ENCODE measurements at regions not wholly inside any gene's neighbourhood (a gene's known extent, or its start where the extent isn't known, plus 50 kb on each side); places are given as distances from the start of the nearest gene placed in this dataset.

- H3K9me3 ChIP-seq = peaks cover 16 to 17% of the 10 kb centered on the region in 2 donors
- no peak for DNase-seq (ENCODE audit: low spot score in 2 of 2)
These were observed 1440.7 kb upstream of the ZEB2 start for GRCh38 chr2:145960479-145961163.

GRCh38 chr2:145958611-145959010 is 1438.7 kb upstream of the ZEB2 start:
- TF ChIP-seq POLR2A (IDR thresholded peaks at IDR 0.05) = no peak
- TF ChIP-seq POLR2AphosphoS5 (IDR thresholded peaks at IDR 0.05) = no peak
- no peak for TF ChIP-seq CTCF (IDR thresholded peaks at IDR 0.05)
- Histone ChIP-seq H3K4me3 (no peak overlapping the region), H3K4me1 (no peaks in the 10 kb centered on the region), H3K27ac (no peak overlapping the region), H3K36me3 (no peaks in the 10 kb centered on the region), H3K27me3 (no peaks in the 10 kb centered on the region), H3K9me3 (peaks cover 17 to 26% of the 10 kb centered on the region in 2 donors)
- intact Hi-C loops (cut with DNase I; ENCODE audit: low total_unique reads) = no loop called here
- no peak for DNase-seq (ENCODE audit: low spot score in 2 of 2)

More at GRCh38 chr2:145960479-145961163, 1440.7 kb upstream of the ZEB2 start:
- Histone ChIP-seq H3K36me3 (no peaks in the 10 kb centered on the region), H3K27me3 (no peaks in the 10 kb centered on the region), H3K27ac (no peak overlapping the region), H3K4me1 (no peaks in the 10 kb centered on the region), H3K4me3 (no peak overlapping the region)
- TF ChIP-seq CTCF (IDR thresholded peaks at IDR 0.05) = no peak
- TF ChIP-seq POLR2AphosphoS5 (IDR thresholded peaks at IDR 0.05) = no peak
- no peak for TF ChIP-seq POLR2A (IDR thresholded peaks at IDR 0.05)
- intact Hi-C loops (cut with DNase I; ENCODE audit: low total_unique reads) = no loop called here

- no peak overlapping the region for H3K27ac ChIP-seq
- no peaks in the 10 kb centered on the region for H3K27me3 ChIP-seq
- no peak overlapping the region for H3K4me3 ChIP-seq
- DNase-seq (ENCODE audit: low spot score in 2 of 2) = no peak
- no peaks in the 10 kb centered on the region for H3K36me3 ChIP-seq
- TF ChIP-seq CTCF (IDR thresholded peaks at IDR 0.05) (no peak), POLR2A (IDR thresholded peaks at IDR 0.05) (no peak), POLR2AphosphoS5 (IDR thresholded peaks at IDR 0.05) (no peak)
- no peaks in the 10 kb centered on the region for H3K4me1 ChIP-seq
- intact Hi-C loops (cut with DNase I; ENCODE audit: low total_unique reads) = no loop called here
- peaks cover 17 to 27% of the 10 kb centered on the region in 2 donors for H3K9me3 ChIP-seq
These were observed 1438.0 kb upstream of the ZEB2 start for GRCh38 chr2:145957929-145958328.

- TF ChIP-seq POLR2AphosphoS5 (IDR thresholded peaks at IDR 0.05) = no peak
- no peak for TF ChIP-seq CTCF (IDR thresholded peaks at IDR 0.05)
- TF ChIP-seq POLR2A (IDR thresholded peaks at IDR 0.05) = no peak
- Histone ChIP-seq H3K36me3 (no peaks in the 10 kb centered on the region), H3K27ac (no peak overlapping the region), H3K4me1 (no peaks in the 10 kb centered on the region), H3K27me3 (no peaks in the 10 kb centered on the region), H3K4me3 (no peak overlapping the region), H3K9me3 (no peaks in the 10 kb centered on the region)
- no peak for DNase-seq (ENCODE audit: low spot score in 2 of 2)
- intact Hi-C loops (cut with DNase I; ENCODE audit: low total_unique reads) = no loop called here
These were observed 1420.0 kb upstream of the ZEB2 start for GRCh38 chr2:145939949-145940348.

GRCh38 chr2:145935016-145935415 is 1415.1 kb upstream of the ZEB2 start:
- H3K36me3 ChIP-seq = no peaks in the 10 kb centered on the region
- H3K27ac ChIP-seq = no peak overlapping the region

More at GRCh38 chr2:145935016-145935415, 1415.1 kb upstream of the ZEB2 start:
- DNase-seq (ENCODE audit: low spot score in 2 of 2) = no peak
- Histone ChIP-seq H3K4me3 (no peak overlapping the region), H3K27me3 (no peaks in the 10 kb centered on the region), H3K4me1 (no peaks in the 10 kb centered on the region), H3K9me3 (no peaks in the 10 kb centered on the region)
- intact Hi-C loops (cut with DNase I; ENCODE audit: low total_unique reads) = no loop called here
- TF ChIP-seq POLR2AphosphoS5 (IDR thresholded peaks at IDR 0.05) (no peak), POLR2A (IDR thresholded peaks at IDR 0.05) (no peak), CTCF (IDR thresholded peaks at IDR 0.05) (no peak)
